ENCODE measurements at regions not wholly inside any gene's neighbourhood (a gene's known extent, or its start where the extent isn't known, plus 50 kb on each side); places are given as distances from the start of the nearest gene placed in this dataset.

GRCh38 chr4:181827246-181827645, 416.0 kb upstream of the TENM3 start:
- TF ChIP-seq CTCF (IDR thresholded peaks at IDR 0.05 in 4 of 5, conservative IDR thresholded peaks at IDR 0.05 in 1 of 5) (no peak), POLR2A (IDR thresholded peaks at IDR 0.05) (no peak)

Measured in gastrocnemius medialis (tissue), 4 donors.